ENCODE measurements at regions not wholly inside any gene's neighbourhood (a gene's known extent, or its start where the extent isn't known, plus 50 kb on each side); places are given as distances from the start of the nearest gene placed in this dataset.

- Histone ChIP-seq H3K4ac (ENCODE audit: low read depth, low read length) (no peak overlapping the region), H2BK5ac (ENCODE audit: insufficient read length, low read length) (no peak overlapping the region), H3K14ac (ENCODE audit: insufficient read depth, low read length) (no peak overlapping the region), H3K79me2 (ENCODE audit: insufficient read depth, low read length) (no peaks in the 10 kb centered on the region), H3K4me1 (ENCODE audit: insufficient read depth, low read length) (no peaks in the 10 kb centered on the region), H4K20me1 (ENCODE audit: control insufficient read depth, insufficient read depth, insufficient read length) (no peaks in the 10 kb centered on the region), H3K79me1 (ENCODE audit: insufficient read depth, low read depth, low read length, poor library complexity, severe bottlenecking) (no peaks in the 10 kb centered on the region), H3K9ac (ENCODE audit: extremely low read depth, insufficient read length, low read length) (no peak overlapping the region), H2BK120ac (ENCODE audit: low read depth, low read length, poor library complexity, severe bottlenecking) (no peak overlapping the region), H3T11ph (ENCODE audit: low read length) (no peak overlapping the region), H3K23ac (ENCODE audit: insufficient read length, low read depth, low read length) (no peak overlapping the region), H3K27ac (ENCODE audit: insufficient read length, low read depth, low read length) (no peak overlapping the region), H2AK5ac (ENCODE audit: insufficient read length, low read length) (no peak overlapping the region), H2AFZ (ENCODE audit: low read length) (no peak overlapping the region), H2BK20ac (ENCODE audit: low read depth, low read length, poor library complexity, severe bottlenecking) (no peak overlapping the region), H2BK12ac (ENCODE audit: insufficient read length, low read depth, low read length) (no peak overlapping the region), H3K27me3 (ENCODE audit: insufficient read depth, low read length) (no peaks in the 10 kb centered on the region), H4K8ac (replicated peaks; ENCODE audit: insufficient read length, low read depth, low read length) (no peak overlapping the region), H3K18ac (ENCODE audit: insufficient read length, low read depth, low read length) (no peak overlapping the region), H3K23me2 (ENCODE audit: insufficient read length, low read depth, low read length, poor library complexity, severe bottlenecking) (no peaks in the 10 kb centered on the region), H3K56ac (ENCODE audit: insufficient read length, low read depth, low read length) (no peak overlapping the region), H3K4me2 (ENCODE audit: insufficient read depth, insufficient read length, low read length) (no peak overlapping the region), H4K5ac (ENCODE audit: insufficient read length, low read depth, low read length) (no peak overlapping the region), H3K9me3 (ENCODE audit: control insufficient read depth, low read depth, low read length) (no peaks in the 10 kb centered on the region), H2BK15ac (ENCODE audit: low read depth, low read length) (no peak overlapping the region), H4K91ac (ENCODE audit: insufficient read length, low read depth, low read length) (no peak overlapping the region)
- no peak for DNase-seq
- no peaks in the 10 kb centered on the region; a peak in 1 of 7 replicates for H3K36me3 Mint-ChIP-seq (ENCODE audit: insufficient read depth in 1 of 3, low read depth in 3 of 3)
- H3K27me3 Mint-ChIP-seq (ENCODE audit: low read depth) = peaks cover 5% of the 10 kb centered on the region
- H3K9me3 Mint-ChIP-seq = peaks cover 0 to 10% of the 10 kb centered on the region in 2 experiments; a peak in 2 of 5 replicates
- H3K27ac Mint-ChIP-seq = no peak overlapping the region
- no peak for TF ChIP-seq CTCF (conservative IDR thresholded peaks at IDR 0.05)
- H3K4me1 Mint-ChIP-seq = peaks cover 4 to 5% of the 10 kb centered on the region in 2 experiments; a peak in 3 of 4 replicates
- no CpG with 5 or more reads among the region's 15 CpGs for WGBS (ENCODE audit: extremely low coverage, insufficient read length, low lambda C conversion rate)
- no peak overlapping the region for H3K4me3 Mint-ChIP-seq
These were observed 63.6 kb upstream of the OLFM1 start for GRCh38 chr9:135023786-135024405.

All from H9 (cell line).